ENCODE measurements at regions not wholly inside any gene's neighbourhood (a gene's known extent, or its start where the extent isn't known, plus 50 kb on each side); places are given as distances from the start of the nearest gene placed in this dataset.
"Not testable (repeated sequence)": the region's sequence is repeated elsewhere in the genome, so short reads cannot be mapped to it uniquely, and the experiment has no call there.

DNA sequence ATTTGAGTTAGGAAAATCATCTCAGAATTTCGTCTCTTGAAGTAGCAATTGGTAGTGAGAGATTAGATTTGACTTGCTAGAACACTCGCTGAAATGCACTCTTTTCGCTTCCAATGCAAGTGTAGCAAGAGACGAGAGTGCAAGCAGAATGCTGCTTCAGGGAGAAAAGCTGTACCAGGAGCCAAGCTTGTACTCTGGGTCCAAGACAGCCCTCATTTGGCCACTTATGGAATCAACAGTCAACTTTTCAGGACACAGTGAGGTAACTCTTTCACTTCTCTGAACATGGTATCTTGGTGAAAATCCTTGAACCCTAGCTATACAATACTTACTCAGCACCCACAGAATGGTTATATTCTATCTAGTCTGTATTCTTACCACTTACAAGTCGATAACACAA is 107.6 kb upstream of the TERB2 start:
- CTCF ChIA-PET = not testable (repeated sequence)

GRCh38 chr15:44849701-44850403 is 106.6 kb upstream of the TERB2 start:
- H2AFZ ChIP-seq (ENCODE audit: low read depth); H3K9me2 ChIP-seq; H3K9ac ChIP-seq; H3K36me3 ChIP-seq (replicated peaks in 1 of 2; ENCODE audit: control insufficient read depth in 1 of 2, insufficient read depth in 2 of 2, low read length in 1 of 2); H3K9me3 ChIP-seq; H3K4me1 ChIP-seq (ENCODE audit: control insufficient read depth in 1 of 2, insufficient read depth in 2 of 2, low read depth in 1 of 2, low read length in 1 of 2); H3K4me3 ChIP-seq (ENCODE audit: low read depth in 2 of 2, low read length in 1 of 2); H4K20me1 ChIP-seq (ENCODE audit: insufficient read depth); H3K4me2 ChIP-seq; CTCF ChIA-PET; H3K27ac ChIP-seq (ENCODE audit: low read depth in 2 of 2, low read length in 1 of 2); POLR2A ChIA-PET; H3K27me3 ChIP-seq (ENCODE audit: insufficient read depth); H3K79me2 ChIP-seq (ENCODE audit: insufficient read depth); DNase-seq; H3F3A ChIP-seq (replicated peaks; ENCODE audit: insufficient read depth): not testable (repeated sequence)
- 35% methylated on average over 5 of the region's 6 CpGs for WGBS (ENCODE audit: low lambda C conversion rate)

More for the DNA sequence above, 107.6 kb upstream of the TERB2 start:
- H3K9ac ChIP-seq; H3K9me3 ChIP-seq; H3K4me2 ChIP-seq; H3F3A ChIP-seq (replicated peaks; ENCODE audit: insufficient read depth); H3K27me3 ChIP-seq (ENCODE audit: insufficient read depth); H3K36me3 ChIP-seq (replicated peaks in 1 of 2; ENCODE audit: control insufficient read depth in 1 of 2, insufficient read depth in 2 of 2, low read length in 1 of 2); H2AFZ ChIP-seq (ENCODE audit: low read depth); DNase-seq; H3K4me3 ChIP-seq (ENCODE audit: low read depth in 2 of 2, low read length in 1 of 2); H3K79me2 ChIP-seq (ENCODE audit: insufficient read depth); H3K9me2 ChIP-seq; H4K20me1 ChIP-seq (ENCODE audit: insufficient read depth); H3K4me1 ChIP-seq (ENCODE audit: control insufficient read depth in 1 of 2, insufficient read depth in 2 of 2, low read depth in 1 of 2, low read length in 1 of 2); H3K27ac ChIP-seq (ENCODE audit: low read depth in 2 of 2, low read length in 1 of 2); POLR2A ChIA-PET: not testable (repeated sequence)
- WGBS (ENCODE audit: low lambda C conversion rate) = 38% methylated on average over 5 of the region's 5 CpGs

- H3K79me2 ChIP-seq (ENCODE audit: insufficient read depth); H3K4me1 ChIP-seq (ENCODE audit: control insufficient read depth in 1 of 2, insufficient read depth in 2 of 2, low read depth in 1 of 2, low read length in 1 of 2); H3K4me2 ChIP-seq; H3K4me3 ChIP-seq (ENCODE audit: low read depth in 2 of 2, low read length in 1 of 2); H3F3A ChIP-seq (replicated peaks; ENCODE audit: insufficient read depth); H3K36me3 ChIP-seq (replicated peaks in 1 of 2; ENCODE audit: control insufficient read depth in 1 of 2, insufficient read depth in 2 of 2, low read length in 1 of 2); POLR2A ChIA-PET; H3K9ac ChIP-seq; H4K20me1 ChIP-seq (ENCODE audit: insufficient read depth); H3K9me3 ChIP-seq; H3K27ac ChIP-seq (ENCODE audit: low read depth in 2 of 2, low read length in 1 of 2); H3K9me2 ChIP-seq; H3K27me3 ChIP-seq (ENCODE audit: insufficient read depth): not testable (repeated sequence)
- peak; percentile 65 for TF ChIP-seq SMC3 (IDR thresholded peaks at IDR 0.05; ENCODE audit: low read depth, low read length)
- peak; percentile 78 for TF ChIP-seq RAD21 (IDR thresholded peaks at IDR 0.05; ENCODE audit: low read length)
- TF ChIP-seq CTCF (IDR thresholded peaks at IDR 0.05) = peak; percentile 87
- peak; percentile 51 for DNase-seq
- H2AFZ ChIP-seq (ENCODE audit: low read depth) = peak overlapping the region; percentile 82; the same call in 1 of the 2 replicates
- CTCF ChIA-PET = interaction anchor here (0.6 to 3.5 kb wide), 25 partner anchors 9 to 414 kb away, joined by 3 to 13 read pairs (median 5); partner anchors contain the start of gene SPG11
- WGBS (ENCODE audit: low lambda C conversion rate) = 13% methylated on average over 4 of the region's 4 CpGs
Observed at GRCh38 chr15:44853304-44853950, 103.1 kb upstream of the TERB2 start.

DNA sequence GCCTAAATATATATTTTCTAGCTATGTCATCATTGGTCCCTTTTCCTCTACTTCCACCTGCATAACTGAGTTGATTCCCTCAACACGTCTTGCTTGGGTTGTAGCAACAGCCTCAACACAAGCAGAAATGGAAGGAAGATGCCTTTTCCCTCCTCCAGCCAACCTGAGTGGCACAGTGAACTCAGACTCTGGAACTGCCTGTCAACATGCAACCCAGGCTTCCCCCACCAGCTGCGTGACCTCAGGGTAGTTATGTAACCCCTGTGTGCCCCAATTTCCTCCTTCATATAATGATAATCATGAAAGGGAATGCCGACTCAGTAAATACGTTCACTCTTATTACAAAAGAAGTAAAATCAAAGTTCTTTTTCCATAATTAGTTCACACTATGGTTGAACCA is 101.8 kb upstream of the TERB2 start:
- H3K9me3 ChIP-seq; H3K4me2 ChIP-seq; H2AFZ ChIP-seq (ENCODE audit: low read depth); H3K27ac ChIP-seq (ENCODE audit: low read depth in 2 of 2, low read length in 1 of 2); H3K9ac ChIP-seq; POLR2A ChIA-PET; H3K4me3 ChIP-seq (ENCODE audit: low read depth in 2 of 2, low read length in 1 of 2); DNase-seq; H3K79me2 ChIP-seq (ENCODE audit: insufficient read depth); H3K27me3 ChIP-seq (ENCODE audit: insufficient read depth); H3K4me1 ChIP-seq (ENCODE audit: control insufficient read depth in 1 of 2, insufficient read depth in 2 of 2, low read depth in 1 of 2, low read length in 1 of 2); H3K36me3 ChIP-seq (replicated peaks in 1 of 2; ENCODE audit: control insufficient read depth in 1 of 2, insufficient read depth in 2 of 2, low read length in 1 of 2); H3F3A ChIP-seq (replicated peaks; ENCODE audit: insufficient read depth); H4K20me1 ChIP-seq (ENCODE audit: insufficient read depth); H3K9me2 ChIP-seq: not testable (repeated sequence)
- 64% methylated on average over 4 of the region's 4 CpGs for WGBS (ENCODE audit: low lambda C conversion rate)
- CTCF ChIA-PET = interaction anchor here (0.7 to 3.5 kb wide), 3 partner anchors 11 to 263 kb away, joined by 3 to 13 read pairs (median 6); no protein-coding TSS in a partner anchor

GRCh38 chr15:44856284-44856683 is 100.2 kb upstream of the TERB2 start:
- H2AFZ ChIP-seq (ENCODE audit: low read depth); H3K36me3 ChIP-seq (replicated peaks in 1 of 2; ENCODE audit: control insufficient read depth in 1 of 2, insufficient read depth in 2 of 2, low read length in 1 of 2); H3K9ac ChIP-seq; DNase-seq; H3K79me2 ChIP-seq (ENCODE audit: insufficient read depth); POLR2A ChIA-PET; H3F3A ChIP-seq (replicated peaks; ENCODE audit: insufficient read depth); H3K9me2 ChIP-seq; H3K27ac ChIP-seq (ENCODE audit: low read depth in 2 of 2, low read length in 1 of 2); H3K4me3 ChIP-seq (ENCODE audit: low read depth in 2 of 2, low read length in 1 of 2); CTCF ChIA-PET; H3K4me2 ChIP-seq; H3K4me1 ChIP-seq (ENCODE audit: control insufficient read depth in 1 of 2, insufficient read depth in 2 of 2, low read depth in 1 of 2, low read length in 1 of 2); H3K27me3 ChIP-seq (ENCODE audit: insufficient read depth); H4K20me1 ChIP-seq (ENCODE audit: insufficient read depth); H3K9me3 ChIP-seq: not testable (repeated sequence)
- WGBS (ENCODE audit: low lambda C conversion rate) = 21% methylated on average over 3 of the region's 3 CpGs
